ENCODE measurements at regions not wholly inside any gene's neighbourhood (a gene's known extent, or its start where the extent isn't known, plus 50 kb on each side); places are given as distances from the start of the nearest gene placed in this dataset.

- TF ChIP-seq CTCF (optimal IDR thresholded peaks at IDR 0.05 in 1 of 3, IDR thresholded peaks at IDR 0.05 in 1 of 3, conservative IDR thresholded peaks at IDR 0.05 in 1 of 3; ENCODE audit: extremely low read depth in 1 of 3, insufficient read depth in 2 of 3, low read length in 3 of 3), result no peak
- Histone ChIP-seq H3K36me3 (ENCODE audit: control insufficient read depth in 2 of 2, extremely low read depth in 1 of 2, insufficient read depth in 2 of 2, low read length in 2 of 2) (no peaks in the 10 kb centered on the region), H3K9ac (ENCODE audit: control insufficient read depth, extremely low read depth, insufficient read depth, low read length) (no peak overlapping the region), H3K4me1 (ENCODE audit: control insufficient read depth, extremely low read depth, insufficient read depth, low read length) (no peaks in the 10 kb centered on the region), H3K4me3 (ENCODE audit: control insufficient read depth in 2 of 3, extremely low read depth in 1 of 3, insufficient read depth in 2 of 3, low read depth in 1 of 3, low read length in 3 of 3) (no peak overlapping the region), H3K9me3 (ENCODE audit: control insufficient read depth, low read depth, low read length) (no peaks in the 10 kb centered on the region), H3K27me3 (ENCODE audit: control insufficient read depth, extremely low read depth, insufficient read depth, low read length) (no peaks in the 10 kb centered on the region), H4K20me1 (ENCODE audit: control insufficient read depth, extremely low read depth, insufficient read depth, low read length) (no peaks in the 10 kb centered on the region), H2AFZ (ENCODE audit: control insufficient read depth, low read length) (no peak overlapping the region), H3K79me2 (ENCODE audit: control insufficient read depth, insufficient read depth, low read length) (no peaks in the 10 kb centered on the region), H3K9me1 (ENCODE audit: control insufficient read depth, extremely low read depth, insufficient read depth, low read length) (no peaks in the 10 kb centered on the region), H3K4me2 (ENCODE audit: control insufficient read depth, extremely low read depth, insufficient read depth, low read depth, low read length) (no peak overlapping the region), H3K27ac (ENCODE audit: control insufficient read depth, insufficient read depth, low read length) (no peak overlapping the region)
- dilution Hi-C loops (cut with MboI; ENCODE audit: extremely low pct_ligation_motif_present, low sequenced_read_pairs), result no loop called here
- no peak for FAIRE-seq
- DNase-seq (ENCODE audit: low read depth, low spot score), result no peak
These were observed 128.0 kb downstream of the MXRA5 start for GRCh38 chrX:3218442-3218841.

- Histone ChIP-seq H3K4me1 (ENCODE audit: control insufficient read depth, extremely low read depth, insufficient read depth, low read length) (no peaks in the 10 kb centered on the region), H4K20me1 (ENCODE audit: control insufficient read depth, extremely low read depth, insufficient read depth, low read length) (no peaks in the 10 kb centered on the region), H3K9ac (ENCODE audit: control insufficient read depth, extremely low read depth, insufficient read depth, low read length) (no peak overlapping the region), H3K4me2 (ENCODE audit: control insufficient read depth, extremely low read depth, insufficient read depth, low read depth, low read length) (no peak overlapping the region), H3K9me1 (ENCODE audit: control insufficient read depth, extremely low read depth, insufficient read depth, low read length) (no peaks in the 10 kb centered on the region), H2AFZ (ENCODE audit: control insufficient read depth, low read length) (no peak overlapping the region), H3K4me3 (ENCODE audit: control insufficient read depth in 2 of 3, extremely low read depth in 1 of 3, insufficient read depth in 2 of 3, low read depth in 1 of 3, low read length in 3 of 3) (no peak overlapping the region), H3K27ac (ENCODE audit: control insufficient read depth, insufficient read depth, low read length) (no peak overlapping the region), H3K79me2 (ENCODE audit: control insufficient read depth, insufficient read depth, low read length) (no peaks in the 10 kb centered on the region), H3K27me3 (ENCODE audit: control insufficient read depth, extremely low read depth, insufficient read depth, low read length) (no peaks in the 10 kb centered on the region), H3K36me3 (ENCODE audit: control insufficient read depth in 2 of 2, extremely low read depth in 1 of 2, insufficient read depth in 2 of 2, low read length in 2 of 2) (no peaks in the 10 kb centered on the region), H3K9me3 (ENCODE audit: control insufficient read depth, low read depth, low read length) (no peaks in the 10 kb centered on the region)
- dilution Hi-C loops (cut with MboI; ENCODE audit: extremely low pct_ligation_motif_present, low sequenced_read_pairs), result no loop called here
- DNase-seq (ENCODE audit: low read depth, low spot score) (no peak), FAIRE-seq (no peak)
- TF ChIP-seq EZH2 (IDR thresholded peaks at IDR 0.05; ENCODE audit: low read length) (no peak), CTCF (optimal IDR thresholded peaks at IDR 0.05 in 1 of 3, IDR thresholded peaks at IDR 0.05 in 1 of 3, conservative IDR thresholded peaks at IDR 0.05 in 1 of 3; ENCODE audit: extremely low read depth in 1 of 3, insufficient read depth in 2 of 3, low read length in 3 of 3) (no peak)
These were observed 129.8 kb downstream of the MXRA5 start for GRCh38 chrX:3216581-3217180.
